Rectal smooth muscle tissue (tissue), 1 donor: ENCODE measurements at regions not wholly inside any gene's neighbourhood (a gene's known extent, or its start where the extent isn't known, plus 50 kb on each side); places are given as distances from the start of the nearest gene placed in this dataset.
"Not testable (repeated sequence)": the region's sequence is repeated elsewhere in the genome, so short reads cannot be mapped to it uniquely, and the experiment has no call there.

Experiments
- H3K27ac ChIP-seq: one replicate; pipeline ENCODE4 v1.7.0; 2013; ENCODE audit warnings: low read depth, low read length, inconsistent platforms
- H3K27me3 ChIP-seq: one replicate; pipeline ENCODE4 v1.7.0; 2013; ENCODE audit warnings: low read length; ENCODE audit not compliant: control insufficient read depth, insufficient read depth
- H3K36me3 ChIP-seq: one replicate; pipeline ENCODE4 v1.7.0; 2013; ENCODE audit warnings: low read length; ENCODE audit not compliant: control insufficient read depth, insufficient read depth
- H3K4me1 ChIP-seq: one replicate; pipeline ENCODE4 v1.7.0; 2013; ENCODE audit warnings: low read length; ENCODE audit not compliant: control insufficient read depth, insufficient read depth
- H3K4me3 ChIP-seq: one replicate; pipeline ENCODE4 v1.7.0; 2013; ENCODE audit warnings: low read length
- H3K9ac ChIP-seq: one replicate; pipeline ENCODE4 v1.7.0; 2013; ENCODE audit warnings: low read length

- no peak overlapping the region for H3K27ac ChIP-seq
- no peaks in the 10 kb centered on the region for H3K27me3 ChIP-seq
- H3K36me3 ChIP-seq: no peaks in the 10 kb centered on the region
- no peaks in the 10 kb centered on the region for H3K4me1 ChIP-seq
- H3K4me3 ChIP-seq: no peak overlapping the region
- H3K9ac ChIP-seq: no peak overlapping the region
Measured at GRCh38 chr3:95226437-95226836, 1163.6 kb downstream of the NSUN3 start.

- no peaks in the 10 kb centered on the region for H3K4me1 ChIP-seq
- H3K27me3 ChIP-seq: no peaks in the 10 kb centered on the region
- no peak overlapping the region for H3K27ac ChIP-seq
- no peaks in the 10 kb centered on the region for H3K36me3 ChIP-seq
- no peak overlapping the region for H3K4me3 ChIP-seq
- H3K9ac ChIP-seq: no peak overlapping the region
Measured at GRCh38 chr3:95227092-95227491, 1164.2 kb downstream of the NSUN3 start.

GRCh38 chr3:95228416-95228815 is 1165.6 kb downstream of the NSUN3 start:
- Histone ChIP-seq H3K4me3 (no peak overlapping the region), H3K36me3 (no peaks in the 10 kb centered on the region), H3K4me1 (no peaks in the 10 kb centered on the region), H3K27me3 (no peaks in the 10 kb centered on the region), H3K9ac (no peak overlapping the region), H3K27ac (no peak overlapping the region)

GRCh38 chr3:95235916-95236315 is 1173.1 kb downstream of the NSUN3 start:
- Histone ChIP-seq H3K4me1 (no peaks in the 10 kb centered on the region), H3K36me3 (no peaks in the 10 kb centered on the region), H3K27me3 (no peaks in the 10 kb centered on the region)

GRCh38 chr3:95237783-95238182 is 1174.9 kb downstream of the NSUN3 start:
- no peaks in the 10 kb centered on the region for H3K27me3 ChIP-seq
- H3K9ac ChIP-seq: no peak overlapping the region

More at GRCh38 chr3:95235916-95236315, 1173.1 kb downstream of the NSUN3 start:
- no peak overlapping the region for H3K4me3 ChIP-seq
- no peak overlapping the region for H3K9ac ChIP-seq
- H3K27ac ChIP-seq: no peak overlapping the region

GRCh38 chr3:95240395-95240794 is 1177.5 kb downstream of the NSUN3 start:
- H3K9ac ChIP-seq: no peak overlapping the region
- H3K4me1 ChIP-seq: no peaks in the 10 kb centered on the region
- H3K27ac ChIP-seq: no peak overlapping the region
- no peak overlapping the region for H3K4me3 ChIP-seq
- H3K36me3 ChIP-seq: no peaks in the 10 kb centered on the region
- no peaks in the 10 kb centered on the region for H3K27me3 ChIP-seq

More at GRCh38 chr3:95237783-95238182, 1174.9 kb downstream of the NSUN3 start:
- Histone ChIP-seq H3K4me3 (no peak overlapping the region), H3K27ac (no peak overlapping the region), H3K36me3 (no peaks in the 10 kb centered on the region), H3K4me1 (no peaks in the 10 kb centered on the region)

- H3K9ac ChIP-seq, H3K4me1 ChIP-seq, H3K4me3 ChIP-seq, H3K36me3 ChIP-seq, H3K27me3 ChIP-seq, H3K27ac ChIP-seq: not testable (repeated sequence)
Measured at GRCh38 chr3:95241256-95241655, 1178.4 kb downstream of the NSUN3 start.

- Histone ChIP-seq H3K4me1 (no peaks in the 10 kb centered on the region), H3K27ac (no peak overlapping the region), H3K4me3 (no peak overlapping the region), H3K27me3 (no peaks in the 10 kb centered on the region), H3K9ac (no peak overlapping the region), H3K36me3 (no peaks in the 10 kb centered on the region)
Measured at GRCh38 chr3:95246413-95246812, 1183.6 kb downstream of the NSUN3 start.

GRCh38 chr3:95254061-95254460 is 1191.2 kb downstream of the NSUN3 start:
- Histone ChIP-seq H3K4me3 (no peak overlapping the region), H3K27me3 (no peaks in the 10 kb centered on the region), H3K36me3 (no peaks in the 10 kb centered on the region), H3K27ac (no peak overlapping the region), H3K4me1 (no peaks in the 10 kb centered on the region), H3K9ac (no peak overlapping the region)

GRCh38 chr3:95254758-95255157 is 1191.9 kb downstream of the NSUN3 start:
- H3K27ac ChIP-seq: no peak overlapping the region
- H3K36me3 ChIP-seq: no peaks in the 10 kb centered on the region
- no peaks in the 10 kb centered on the region for H3K27me3 ChIP-seq
- no peak overlapping the region for H3K9ac ChIP-seq
- no peaks in the 10 kb centered on the region for H3K4me1 ChIP-seq
- H3K4me3 ChIP-seq: no peak overlapping the region

GRCh38 chr3:95265129-95265528 is 1202.3 kb downstream of the NSUN3 start:
- no peak overlapping the region for H3K9ac ChIP-seq
- no peaks in the 10 kb centered on the region for H3K27me3 ChIP-seq
- no peak overlapping the region for H3K27ac ChIP-seq
- H3K4me1 ChIP-seq: no peaks in the 10 kb centered on the region
- H3K36me3 ChIP-seq: no peaks in the 10 kb centered on the region
- no peak overlapping the region for H3K4me3 ChIP-seq

GRCh38 chr3:95271395-95271794 is 1208.5 kb downstream of the NSUN3 start:
- no peak overlapping the region for H3K4me3 ChIP-seq
- no peaks in the 10 kb centered on the region for H3K27me3 ChIP-seq
- H3K36me3 ChIP-seq: no peaks in the 10 kb centered on the region
- H3K9ac ChIP-seq: no peak overlapping the region
- no peak overlapping the region for H3K27ac ChIP-seq
- no peaks in the 10 kb centered on the region for H3K4me1 ChIP-seq

GRCh38 chr3:95272166-95272565 is 1209.3 kb downstream of the NSUN3 start:
- no peaks in the 10 kb centered on the region for H3K36me3 ChIP-seq
- H3K9ac ChIP-seq: no peak overlapping the region
- no peak overlapping the region for H3K4me3 ChIP-seq
- no peak overlapping the region for H3K27ac ChIP-seq
- no peaks in the 10 kb centered on the region for H3K4me1 ChIP-seq
- H3K27me3 ChIP-seq: no peaks in the 10 kb centered on the region
